ENCODE measurements at regions not wholly inside any gene's neighbourhood (a gene's known extent, or its start where the extent isn't known, plus 50 kb on each side); places are given as distances from the start of the nearest gene placed in this dataset.

- DNase-seq (ENCODE audit: low read depth), result no peak
- TF ChIP-seq POLR2A (IDR thresholded peaks at IDR 0.05; ENCODE audit: extremely low read depth, insufficient read length), result no peak
- no peak for TF ChIP-seq MYC (IDR thresholded peaks at IDR 0.05; ENCODE audit: low read depth, low read length)
- no peak for TF ChIP-seq CTCF (IDR thresholded peaks at IDR 0.05; ENCODE audit: low read depth, low read length)
- TF ChIP-seq MAX (IDR thresholded peaks at IDR 0.05; ENCODE audit: low read depth, low read length), result no peak
- H3K4me3 ChIP-seq (ENCODE audit: low read depth, low read length), result no peak overlapping the region
Observed at GRCh38 chr5:84477485-84477884, 92.8 kb upstream of the EDIL3 start.

GRCh38 chr5:84474126-84474525 lies 89.4 kb upstream of the EDIL3 start:
- no peak overlapping the region for H3K4me3 ChIP-seq (ENCODE audit: low read depth, low read length)
- DNase-seq (ENCODE audit: low read depth), result no peak
- TF ChIP-seq POLR2A (IDR thresholded peaks at IDR 0.05; ENCODE audit: extremely low read depth, insufficient read length) (no peak), MYC (IDR thresholded peaks at IDR 0.05; ENCODE audit: low read depth, low read length) (no peak), CTCF (IDR thresholded peaks at IDR 0.05; ENCODE audit: low read depth, low read length) (no peak), MAX (IDR thresholded peaks at IDR 0.05; ENCODE audit: low read depth, low read length) (no peak)

GRCh38 chr5:84453405-84453804 lies 68.7 kb upstream of the EDIL3 start:
- TF ChIP-seq POLR2A (IDR thresholded peaks at IDR 0.05; ENCODE audit: extremely low read depth, insufficient read length) (no peak), MAX (IDR thresholded peaks at IDR 0.05; ENCODE audit: low read depth, low read length) (no peak), CTCF (IDR thresholded peaks at IDR 0.05; ENCODE audit: low read depth, low read length) (no peak), MYC (IDR thresholded peaks at IDR 0.05; ENCODE audit: low read depth, low read length) (no peak)
- DNase-seq (ENCODE audit: low read depth), result no peak
- H3K4me3 ChIP-seq (ENCODE audit: low read depth, low read length), result no peak overlapping the region

- TF ChIP-seq MYC (IDR thresholded peaks at IDR 0.05; ENCODE audit: low read depth, low read length) (no peak), CTCF (IDR thresholded peaks at IDR 0.05; ENCODE audit: low read depth, low read length) (no peak)
- DNase-seq (ENCODE audit: low read depth), result no peak
Observed at GRCh38 chr5:84450617-84451414, 66.1 kb upstream of the EDIL3 start.

GRCh38 chr5:84445049-84445685 lies 60.5 kb upstream of the EDIL3 start:
- no peak for TF ChIP-seq MYC (IDR thresholded peaks at IDR 0.05; ENCODE audit: low read depth, low read length)
- DNase-seq (ENCODE audit: low read depth), result no peak
- no peak overlapping the region for H3K4me3 ChIP-seq (ENCODE audit: low read depth, low read length)

More at GRCh38 chr5:84450617-84451414, 66.1 kb upstream of the EDIL3 start:
- no peak overlapping the region for H3K4me3 ChIP-seq (ENCODE audit: low read depth, low read length)

GRCh38 chr5:84438456-84438855 lies 53.8 kb upstream of the EDIL3 start:
- H3K4me3 ChIP-seq (ENCODE audit: low read depth, low read length), result no peak overlapping the region
- TF ChIP-seq MAX (IDR thresholded peaks at IDR 0.05; ENCODE audit: low read depth, low read length) (no peak), POLR2A (IDR thresholded peaks at IDR 0.05; ENCODE audit: extremely low read depth, insufficient read length) (no peak), CTCF (IDR thresholded peaks at IDR 0.05; ENCODE audit: low read depth, low read length) (no peak), MYC (IDR thresholded peaks at IDR 0.05; ENCODE audit: low read depth, low read length) (no peak)
- DNase-seq (ENCODE audit: low read depth), result no peak
